BLaER1 (cell line): ENCODE measurements at regions not wholly inside any gene's neighbourhood (a gene's known extent, or its start where the extent isn't known, plus 50 kb on each side); places are given as distances from the start of the nearest gene placed in this dataset.
A peak's percentile ranks its signal among the peaks of the same experiment; 100 is the strongest.

Experiments used
- H3K27ac ChIP-seq: shearing (Covaris generic); formaldehyde crosslinking; 2 replicates; pipeline ENCODE4 v1.8.1; 2022
- H3K27me3 ChIP-seq: shearing (Covaris generic); formaldehyde crosslinking; 2 replicates; pipeline ENCODE4 v1.8.1; 2022
- H3K36me3 ChIP-seq: shearing (Covaris generic); formaldehyde crosslinking; 2 replicates; pipeline ENCODE4 v1.8.1; 2022
- H3K4me1 ChIP-seq: shearing (Covaris generic); formaldehyde crosslinking; 2 replicates; pipeline ENCODE4 v1.8.1; 2022
- H3K4me2 ChIP-seq: shearing (Covaris generic); formaldehyde crosslinking; 2 replicates; pipeline ENCODE4 v1.8.1; 2022
- H3K4me3 ChIP-seq: shearing (Covaris generic); formaldehyde crosslinking; 2 replicates; pipeline ENCODE4 v1.8.1; 2022
- H3K9ac ChIP-seq: shearing (Covaris generic); formaldehyde crosslinking; 2 replicates; pipeline ENCODE4 v1.8.1; 2022
- H3K9me3 ChIP-seq: shearing (Covaris generic); formaldehyde crosslinking; 2 replicates; pipeline ENCODE4 v1.8.1; 2022
- H4K20me1 ChIP-seq: shearing (Covaris generic); formaldehyde crosslinking; 2 replicates; pipeline ENCODE4 v1.8.1; 2022
- Cebpa-rat ChIP-seq: shearing (Covaris generic); IDR thresholded peaks from 2 replicates; pipeline ENCODE4 v1.8.1; 2022

GRCh38 chr17:33667052-33667509, 374.0 kb upstream of the ASIC2 start:
- no peak for TF ChIP-seq Cebpa-rat
- Histone ChIP-seq H3K27ac (peak overlapping the region; percentile 76), H3K9ac (peak overlapping the region; percentile 47; the same call in 1 of the 2 replicates), H3K27me3 (no peaks in the 10 kb centered on the region), H3K4me2 (peak overlapping the region; percentile 87), H4K20me1 (no peaks in the 10 kb centered on the region), H3K36me3 (no peaks in the 10 kb centered on the region), H3K4me1 (peaks cover 48% of the 10 kb centered on the region), H3K4me3 (peak overlapping the region; percentile 46; the same call in 1 of the 2 replicates), H3K9me3 (no peaks in the 10 kb centered on the region)

- no peak for TF ChIP-seq Cebpa-rat
- Histone ChIP-seq H3K27ac (peak overlapping the region; percentile 76), H3K4me2 (peak overlapping the region; percentile 87), H3K9me3 (no peaks in the 10 kb centered on the region), H4K20me1 (no peaks in the 10 kb centered on the region), H3K4me3 (peak overlapping the region; percentile 46; the same call in 1 of the 2 replicates), H3K4me1 (peaks cover 51% of the 10 kb centered on the region), H3K9ac (peak overlapping the region; percentile 47; the same call in 1 of the 2 replicates), H3K36me3 (no peaks in the 10 kb centered on the region), H3K27me3 (no peaks in the 10 kb centered on the region)
Measured at GRCh38 chr17:33667671-33668070, 374.6 kb upstream of the ASIC2 start.

GRCh38 chr17:33668516-33668915, 375.4 kb upstream of the ASIC2 start:
- Histone ChIP-seq H3K27me3 (no peaks in the 10 kb centered on the region), H3K4me1 (peaks cover 51% of the 10 kb centered on the region), H3K36me3 (no peaks in the 10 kb centered on the region), H4K20me1 (no peaks in the 10 kb centered on the region), H3K27ac (no peak overlapping the region), H3K9ac (no peak overlapping the region), H3K9me3 (no peaks in the 10 kb centered on the region), H3K4me3 (no peak overlapping the region), H3K4me2 (peak overlapping the region; percentile 87)
- no peak for TF ChIP-seq Cebpa-rat

GRCh38 chr17:33671491-33671890, 378.4 kb upstream of the ASIC2 start:
- TF ChIP-seq Cebpa-rat: no peak
- Histone ChIP-seq H3K36me3 (no peaks in the 10 kb centered on the region), H3K27me3 (no peaks in the 10 kb centered on the region), H3K9ac (no peak overlapping the region), H3K9me3 (no peaks in the 10 kb centered on the region), H3K4me1 (peaks cover 45% of the 10 kb centered on the region), H3K27ac (no peak overlapping the region), H4K20me1 (no peaks in the 10 kb centered on the region), H3K4me2 (no peak overlapping the region), H3K4me3 (no peak overlapping the region)

- no peak overlapping the region for H3K27ac ChIP-seq
- no peaks in the 10 kb centered on the region for H3K27me3 ChIP-seq
- no peak overlapping the region for H3K4me3 ChIP-seq
- no peaks in the 10 kb centered on the region for H3K36me3 ChIP-seq
- no peak overlapping the region for H3K4me2 ChIP-seq
- no peak for TF ChIP-seq Cebpa-rat
- no peaks in the 10 kb centered on the region for H4K20me1 ChIP-seq
- no peak overlapping the region for H3K9ac ChIP-seq
- peaks cover 15% of the 10 kb centered on the region for H3K4me1 ChIP-seq
- H3K9me3 ChIP-seq: no peaks in the 10 kb centered on the region
Measured at GRCh38 chr17:33674685-33675084, 381.6 kb upstream of the ASIC2 start.

GRCh38 chr17:33676444-33676843, 383.3 kb upstream of the ASIC2 start:
- Histone ChIP-seq H3K4me1 (peaks cover 7% of the 10 kb centered on the region), H3K36me3 (no peaks in the 10 kb centered on the region), H4K20me1 (no peaks in the 10 kb centered on the region), H3K9me3 (no peaks in the 10 kb centered on the region), H3K27ac (no peak overlapping the region), H3K27me3 (no peaks in the 10 kb centered on the region), H3K9ac (no peak overlapping the region), H3K4me3 (no peak overlapping the region), H3K4me2 (no peak overlapping the region)
- TF ChIP-seq Cebpa-rat: no peak

GRCh38 chr17:33679595-33679994, 386.5 kb upstream of the ASIC2 start:
- no peaks in the 10 kb centered on the region for H3K27me3 ChIP-seq
- H3K4me3 ChIP-seq: no peak overlapping the region
- no peak overlapping the region for H3K9ac ChIP-seq

GRCh38 chr17:33680472-33680871, 387.4 kb upstream of the ASIC2 start:
- no peaks in the 10 kb centered on the region for H3K27me3 ChIP-seq
- no peak for TF ChIP-seq Cebpa-rat
- H3K4me3 ChIP-seq: no peak overlapping the region
- no peaks in the 10 kb centered on the region for H4K20me1 ChIP-seq
- no peaks in the 10 kb centered on the region for H3K36me3 ChIP-seq
- no peaks in the 10 kb centered on the region for H3K9me3 ChIP-seq
- H3K9ac ChIP-seq: no peak overlapping the region
- H3K4me2 ChIP-seq: no peak overlapping the region
- no peaks in the 10 kb centered on the region for H3K4me1 ChIP-seq
- H3K27ac ChIP-seq: no peak overlapping the region

More at GRCh38 chr17:33679595-33679994, 386.5 kb upstream of the ASIC2 start:
- Histone ChIP-seq H3K4me1 (no peaks in the 10 kb centered on the region), H3K9me3 (no peaks in the 10 kb centered on the region), H3K36me3 (no peaks in the 10 kb centered on the region), H3K4me2 (no peak overlapping the region), H3K27ac (no peak overlapping the region), H4K20me1 (no peaks in the 10 kb centered on the region)
- TF ChIP-seq Cebpa-rat: no peak

- no peak overlapping the region for H3K4me2 ChIP-seq
- no peaks in the 10 kb centered on the region for H3K4me1 ChIP-seq
- H3K4me3 ChIP-seq: no peak overlapping the region
- no peaks in the 10 kb centered on the region for H4K20me1 ChIP-seq
- H3K9me3 ChIP-seq: no peaks in the 10 kb centered on the region
- no peak overlapping the region for H3K9ac ChIP-seq
- no peak for TF ChIP-seq Cebpa-rat
- H3K27ac ChIP-seq: no peak overlapping the region
- no peaks in the 10 kb centered on the region for H3K36me3 ChIP-seq
- no peaks in the 10 kb centered on the region for H3K27me3 ChIP-seq
Measured at GRCh38 chr17:33682599-33682998, 389.5 kb upstream of the ASIC2 start.

GRCh38 chr17:33684735-33685134, 391.6 kb upstream of the ASIC2 start:
- Histone ChIP-seq H3K4me2 (no peak overlapping the region), H3K9ac (no peak overlapping the region), H3K4me1 (no peaks in the 10 kb centered on the region), H3K27me3 (no peaks in the 10 kb centered on the region), H3K4me3 (no peak overlapping the region), H3K9me3 (no peaks in the 10 kb centered on the region), H3K36me3 (no peaks in the 10 kb centered on the region), H4K20me1 (no peaks in the 10 kb centered on the region), H3K27ac (no peak overlapping the region)
- no peak for TF ChIP-seq Cebpa-rat

GRCh38 chr17:33686171-33686570, 393.1 kb upstream of the ASIC2 start:
- Histone ChIP-seq H3K9ac (no peak overlapping the region), H3K36me3 (no peaks in the 10 kb centered on the region), H3K4me3 (no peak overlapping the region), H3K27ac (no peak overlapping the region), H3K9me3 (no peaks in the 10 kb centered on the region), H3K27me3 (no peaks in the 10 kb centered on the region), H3K4me2 (no peak overlapping the region), H4K20me1 (no peaks in the 10 kb centered on the region), H3K4me1 (no peaks in the 10 kb centered on the region)
- TF ChIP-seq Cebpa-rat: no peak
